Endothelial cell of hepatic sinusoid (primary cell): ENCODE measurements at regions not wholly inside any gene's neighbourhood (a gene's known extent, or its start where the extent isn't known, plus 50 kb on each side); places are given as distances from the start of the nearest gene placed in this dataset.

Source experiments
- in situ Hi-C: cut with HindIII; loops from 2 replicates; pipeline ENCODE4 v1.10.0; 2017; ENCODE audit warnings: low sequenced_read_pairs

DNA sequence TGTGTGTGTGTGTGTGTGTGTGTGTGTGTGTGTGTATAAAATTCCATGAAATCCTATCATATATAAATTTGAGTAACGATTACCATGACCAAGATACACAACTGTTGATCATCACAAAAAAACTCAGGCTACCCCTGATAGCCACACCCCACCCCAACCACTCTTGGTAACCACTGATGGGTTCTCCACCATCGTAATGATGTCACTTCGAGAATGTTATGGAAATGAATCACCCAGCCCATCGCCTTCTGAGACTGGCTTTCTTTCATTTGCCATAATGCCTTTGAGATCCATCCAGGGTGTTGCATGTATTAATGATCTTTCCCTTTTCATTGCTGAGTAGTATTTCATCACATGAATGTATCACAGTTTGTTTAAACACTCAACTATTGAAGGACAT is 496.0 kb downstream of the MIAT start:
- in situ Hi-C loops, result no loop called here

GRCh38 chr22:27154717-27155116 is 497.3 kb downstream of the MIAT start:
- in situ Hi-C loops, result no loop called here

DNA sequence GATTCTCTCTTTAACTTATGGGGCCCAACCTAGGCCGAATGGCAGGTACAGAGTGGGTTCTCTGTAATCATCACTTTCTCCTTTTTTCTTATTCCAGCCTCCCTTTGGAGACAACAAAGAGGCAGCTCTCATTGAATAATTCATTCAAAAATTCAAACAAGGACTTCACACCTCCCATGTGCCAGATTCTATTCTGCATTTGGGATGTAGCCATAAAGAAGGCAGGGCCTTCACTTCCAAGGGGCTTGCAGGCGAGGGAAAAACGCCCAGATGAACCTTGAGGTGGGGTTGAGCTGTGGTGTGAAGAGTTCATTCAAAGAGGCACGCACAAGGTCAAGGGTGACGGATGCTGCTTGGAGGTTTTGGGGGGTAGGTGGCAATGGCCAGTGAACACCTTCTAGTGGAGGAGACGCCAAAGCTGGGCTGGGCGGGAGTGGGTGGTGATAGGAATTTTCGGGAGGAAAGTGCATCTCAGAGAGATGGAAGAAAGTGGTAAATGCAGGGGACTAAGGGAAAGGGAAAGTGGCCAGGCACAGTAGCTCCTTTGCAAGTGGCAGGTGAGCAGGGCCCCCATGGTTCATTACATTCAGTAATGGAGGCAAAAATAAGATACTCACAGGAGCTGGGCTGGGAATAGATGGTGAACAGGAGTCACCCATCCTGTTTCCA is 499.6 kb downstream of the MIAT start:
- in situ Hi-C loops, result no loop called here

- in situ Hi-C loops, result no loop called here
Observed at GRCh38 chr22:27157666-27158370, 500.4 kb downstream of the MIAT start.

- in situ Hi-C loops, result no loop called here
Observed at GRCh38 chr22:27159016-27159415, 501.6 kb downstream of the MIAT start.

DNA sequence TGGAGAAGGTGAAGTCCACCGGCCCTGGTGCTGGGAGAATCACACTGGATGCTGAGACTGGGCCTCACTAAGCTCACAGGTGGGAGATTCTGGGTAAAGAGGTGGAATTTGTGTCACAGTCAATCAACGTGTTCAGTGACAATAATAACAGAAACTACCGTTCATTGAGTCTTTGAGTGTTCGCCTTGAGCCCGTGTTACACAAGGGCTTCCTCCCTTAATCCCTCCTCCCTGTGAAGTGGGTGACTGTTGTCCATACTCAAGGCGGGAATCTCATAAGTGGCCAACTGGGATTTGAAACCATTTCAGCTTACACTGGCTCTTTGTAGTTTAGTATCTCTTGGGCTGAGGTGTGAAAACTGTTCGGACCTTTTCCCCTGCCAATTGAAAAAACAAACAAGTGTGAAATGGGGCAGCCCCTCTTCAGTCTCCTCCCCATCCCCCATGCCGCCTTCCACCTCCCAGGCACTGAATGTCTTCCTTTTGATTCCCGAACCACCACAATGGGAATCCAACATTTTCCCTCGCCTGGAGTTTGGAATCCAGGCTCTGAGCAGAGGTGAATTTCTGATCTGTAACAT is 502.4 kb downstream of the MIAT start:
- in situ Hi-C loops, result no loop called here

DNA sequence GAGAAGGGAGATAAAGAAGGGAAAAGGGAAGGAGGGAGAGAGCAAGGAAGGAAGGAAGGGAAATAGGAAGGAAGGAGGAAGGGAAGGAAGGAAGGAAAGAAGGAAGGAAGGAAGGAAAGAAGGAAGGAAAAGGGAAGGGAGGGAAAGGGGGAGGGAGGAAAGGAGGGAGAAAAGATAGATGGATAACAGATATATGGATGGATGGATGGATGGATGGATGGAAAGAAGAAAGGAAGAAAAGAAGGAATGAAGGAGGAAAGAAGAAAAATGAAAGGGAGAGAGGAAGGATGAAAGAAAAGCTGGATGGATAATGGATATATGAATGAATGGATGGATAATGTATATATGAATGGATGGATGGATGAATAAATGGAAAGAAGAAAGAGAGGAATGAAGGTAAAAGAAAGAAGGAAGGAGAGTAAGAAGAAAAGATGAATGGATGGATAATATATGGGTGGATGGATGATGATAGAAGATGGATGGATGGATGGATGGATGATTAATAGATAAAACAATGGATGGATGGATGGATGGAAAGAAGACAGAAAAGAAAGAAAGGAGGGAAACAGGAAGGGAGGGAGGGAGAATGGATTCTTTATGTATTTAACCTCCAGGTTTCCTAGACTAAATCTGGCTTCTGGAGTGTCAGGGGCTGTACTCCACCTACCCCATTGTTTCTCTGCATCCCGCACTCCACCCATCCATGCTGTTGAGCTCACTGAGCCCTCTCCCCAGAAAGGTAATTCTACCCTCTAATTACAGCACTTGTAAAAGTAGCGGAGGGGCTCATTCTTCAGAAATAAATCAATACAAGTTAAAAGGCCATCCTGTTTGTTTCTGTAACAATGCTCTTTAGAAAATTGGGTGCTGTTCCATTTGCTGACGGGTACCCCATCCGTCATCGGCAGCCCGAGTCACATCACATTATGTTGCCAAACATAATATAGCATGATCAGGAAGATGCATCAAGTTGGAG is 506.1 kb downstream of the MIAT start:
- in situ Hi-C loops, result no loop called here

DNA sequence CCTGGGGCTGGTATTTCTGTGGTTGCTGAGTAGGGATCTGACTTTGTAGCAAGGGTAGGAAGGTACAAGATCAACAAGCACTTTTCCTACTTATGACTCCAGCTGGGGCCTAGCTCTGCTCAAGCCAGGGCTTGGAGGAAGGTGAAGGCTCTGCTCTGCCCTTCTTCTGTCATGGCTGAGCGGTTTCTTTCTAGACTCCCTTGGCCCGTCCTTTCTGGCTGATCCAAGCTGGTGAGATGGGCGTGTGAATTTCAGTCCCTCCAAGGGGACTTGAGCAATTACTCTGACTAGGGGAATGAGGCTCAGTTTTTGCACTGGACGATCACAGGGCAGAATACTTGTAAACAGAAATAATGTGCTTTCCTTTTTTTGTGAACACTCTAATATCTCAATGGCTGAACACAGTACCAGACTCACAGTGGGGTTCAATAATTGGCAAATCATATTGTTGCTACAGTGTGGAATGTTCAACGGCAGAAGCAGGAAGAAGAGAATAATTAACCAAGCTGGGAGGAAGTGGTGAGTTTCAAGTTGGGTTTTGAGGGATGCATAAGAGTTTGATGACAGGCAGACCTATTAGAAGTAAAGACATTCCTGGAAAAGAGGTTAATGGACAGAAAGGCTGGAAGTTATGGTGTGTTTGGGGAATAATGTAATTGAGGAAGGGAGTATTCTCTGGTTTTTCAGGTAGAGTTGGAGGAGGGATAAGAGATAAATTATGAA is 507.6 kb downstream of the MIAT start:
- in situ Hi-C loops, result no loop called here

DNA sequence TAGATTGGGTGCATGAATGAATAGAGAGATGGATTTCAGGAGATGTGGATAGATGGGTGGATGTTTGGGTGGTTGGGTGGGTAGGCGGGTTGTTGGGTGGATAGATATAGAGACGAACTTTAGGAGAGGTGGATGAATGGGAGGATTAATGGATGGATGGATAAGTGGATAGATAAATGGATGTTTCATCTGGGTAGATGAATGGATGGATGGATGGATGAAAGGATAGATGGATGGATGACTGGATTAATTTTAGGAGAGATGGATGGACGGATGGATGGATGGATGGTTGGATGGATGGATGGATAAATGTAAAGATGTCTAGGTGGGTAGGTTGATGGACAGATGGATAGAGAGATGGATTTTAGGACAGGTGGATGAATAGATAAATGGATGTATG is 511.3 kb downstream of the MIAT start:
- in situ Hi-C loops, result no loop called here

DNA sequence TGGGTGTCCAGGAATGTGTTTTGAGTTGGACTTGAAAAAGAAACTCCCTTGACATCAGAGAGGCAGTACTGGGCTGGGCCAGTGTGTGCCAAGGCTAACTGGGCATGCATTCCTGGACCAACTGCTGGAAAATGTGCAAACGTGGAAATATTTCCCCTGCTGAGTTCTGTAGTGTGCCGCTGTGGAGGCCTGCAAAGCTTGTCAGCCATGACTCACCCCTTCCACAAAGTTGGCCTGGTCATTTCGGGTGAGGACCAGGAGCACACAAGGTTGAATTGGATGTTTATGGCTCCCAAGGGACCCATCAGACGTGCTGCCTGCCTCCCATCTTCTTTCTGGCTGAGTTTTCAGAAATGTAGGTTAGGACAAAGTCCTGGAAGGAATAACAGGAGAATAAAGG is 513.1 kb downstream of the MIAT start:
- in situ Hi-C loops, result no loop called here

DNA sequence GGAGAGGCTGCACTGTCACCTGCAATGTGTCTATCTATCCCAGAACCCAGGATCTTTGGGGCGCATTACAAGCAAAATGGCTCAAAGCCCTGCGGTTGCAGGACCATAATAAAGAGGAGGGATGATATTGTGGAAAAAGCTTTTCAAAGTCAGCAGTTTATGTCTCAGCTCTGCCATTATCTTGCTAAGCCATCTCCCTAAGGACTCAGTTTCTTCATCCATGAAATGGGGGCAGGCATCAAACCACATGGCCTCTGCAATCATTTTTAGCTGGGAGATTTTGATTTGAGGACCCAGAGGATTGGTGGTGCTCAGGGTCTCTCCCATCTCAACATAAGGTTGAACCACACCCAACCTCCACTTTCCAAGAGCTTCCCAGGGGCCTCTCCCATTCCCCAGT is 513.8 kb downstream of the MIAT start:
- in situ Hi-C loops, result no loop called here

- in situ Hi-C loops, result no loop called here
Observed at GRCh38 chr22:27173530-27173929, 516.1 kb downstream of the MIAT start.

DNA sequence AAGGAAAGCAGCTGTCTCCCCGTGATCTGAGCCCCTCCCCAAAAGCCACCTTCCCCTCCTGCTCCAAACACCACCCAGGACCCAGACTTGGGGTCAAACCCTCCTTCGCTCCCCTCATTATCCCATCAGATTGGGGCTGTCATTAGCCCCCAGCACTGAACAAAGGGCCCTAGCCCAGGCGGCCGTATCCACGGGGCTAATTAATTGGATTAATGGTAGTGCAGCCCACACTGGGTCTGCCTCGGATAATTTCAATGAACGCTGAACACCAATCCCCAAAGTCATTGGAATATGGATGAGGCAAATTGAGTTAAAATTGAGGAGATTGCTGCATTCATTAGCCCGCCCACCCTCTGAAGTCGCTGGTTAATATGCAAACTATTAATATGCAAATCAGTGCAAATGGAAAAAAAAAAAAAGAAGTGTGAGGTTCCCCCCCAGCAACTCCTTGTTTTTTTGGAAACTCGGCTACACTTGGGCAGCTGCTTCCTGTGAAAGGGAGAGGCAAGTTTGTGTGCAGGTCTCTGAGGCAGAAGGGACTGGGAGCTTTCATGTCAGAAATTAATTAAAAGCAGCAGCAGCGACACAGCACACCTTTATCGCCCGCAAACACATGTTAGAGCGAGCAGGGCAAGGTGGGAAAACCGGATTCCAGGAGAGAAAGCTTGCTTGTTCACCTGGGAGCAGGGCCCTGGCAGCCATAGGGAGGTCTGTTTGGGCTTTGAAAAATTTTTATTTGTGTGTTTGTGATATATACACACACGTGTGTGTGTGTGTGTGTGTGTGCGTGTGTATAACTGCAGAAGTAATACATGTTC is 517.8 kb downstream of the MIAT start:
- in situ Hi-C loops, result loop anchor here (5.0 kb wide), 1 partner anchor 57 kb away; no protein-coding TSS in a partner anchor

DNA sequence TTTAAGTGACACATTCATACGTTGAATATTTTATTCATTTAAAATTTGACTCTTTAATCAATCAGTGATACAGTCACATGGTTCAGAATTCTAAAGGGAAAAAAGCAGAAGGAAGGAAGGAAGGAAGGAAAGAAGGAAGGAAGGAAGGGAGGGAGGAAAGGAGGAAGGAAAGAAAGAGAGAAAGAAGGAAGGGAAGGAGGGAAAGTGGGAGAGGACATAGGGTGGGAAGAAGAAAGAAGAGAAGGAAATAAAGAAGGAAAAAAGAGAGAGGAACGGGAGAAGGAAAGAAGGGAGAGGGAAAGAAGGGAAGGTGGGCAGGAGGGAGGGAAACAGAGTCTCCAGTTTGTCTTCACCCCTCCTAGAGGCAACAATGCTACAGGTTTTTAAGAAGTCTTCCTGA is 518.6 kb downstream of the MIAT start:
- in situ Hi-C loops, result loop anchor here (5.0 kb wide), 1 partner anchor 56 kb away; no protein-coding TSS in a partner anchor

- in situ Hi-C loops, result loop anchor here (5.0 kb wide), 1 partner anchor 53 kb away; no protein-coding TSS in a partner anchor
Observed at GRCh38 chr22:27179161-27179560, 521.8 kb downstream of the MIAT start.

DNA sequence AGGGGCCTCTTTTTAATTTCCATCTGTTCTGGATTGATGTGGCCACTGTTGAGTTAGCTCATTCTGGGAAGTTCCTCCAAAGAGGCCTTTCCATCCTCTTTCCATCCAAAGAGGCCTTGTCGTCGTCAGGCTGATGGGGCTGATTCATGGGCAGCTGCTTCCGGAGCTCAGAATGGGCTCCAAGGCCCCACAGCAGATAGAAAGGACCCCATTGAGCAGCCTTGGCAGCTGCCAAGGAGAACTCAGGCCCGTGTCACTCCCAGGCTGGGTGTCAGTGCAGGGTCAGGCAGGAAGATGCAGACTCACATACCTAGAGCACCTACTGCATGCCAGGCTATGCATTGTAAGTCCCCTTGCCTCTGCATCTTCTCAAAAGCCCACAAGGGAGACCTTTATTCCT is 524.1 kb downstream of the MIAT start:
- in situ Hi-C loops, result no loop called here

- in situ Hi-C loops, result no loop called here
Observed at GRCh38 chr22:27183474-27183873, 526.1 kb downstream of the MIAT start.

DNA sequence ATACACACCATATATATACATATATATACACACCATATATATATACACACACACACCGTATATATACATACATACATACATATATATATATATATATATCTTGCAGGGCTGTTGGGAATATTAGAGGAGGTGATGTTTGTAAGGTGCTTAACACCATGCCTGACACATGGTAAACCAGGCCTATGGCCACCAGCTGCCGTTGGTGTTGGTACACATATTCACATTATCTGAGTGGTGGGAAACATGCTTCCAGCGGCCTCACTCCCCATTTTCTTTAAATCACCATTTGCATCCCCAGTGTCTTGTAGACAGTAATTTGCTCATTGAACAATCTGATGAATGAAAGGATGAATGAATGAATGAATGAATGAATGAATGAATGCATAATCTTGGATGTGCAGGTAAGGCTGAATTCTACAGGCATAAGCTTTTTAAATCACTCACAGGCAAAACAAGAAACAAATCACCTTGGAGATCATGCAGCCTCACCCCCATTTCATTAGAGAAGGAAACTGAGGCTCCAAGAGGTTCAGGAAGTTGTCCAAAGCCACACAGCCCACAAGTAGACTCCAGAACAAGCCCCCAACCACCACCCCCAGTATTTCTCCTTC is 527.8 kb downstream of the MIAT start:
- in situ Hi-C loops, result no loop called here

GRCh38 chr22:27185760-27186302 is 528.4 kb downstream of the MIAT start:
- in situ Hi-C loops, result no loop called here
